ENCODE measurements at regions not wholly inside any gene's neighbourhood (a gene's known extent, or its start where the extent isn't known, plus 50 kb on each side); places are given as distances from the start of the nearest gene placed in this dataset.

- no peaks in the 10 kb centered on the region for H3K36me3 ChIP-seq (ENCODE audit: insufficient read depth)
- H3K4me3 ChIP-seq (IDR thresholded peaks at IDR 0.05; ENCODE audit: insufficient read depth, low read depth, low read length): no peak overlapping the region
- no peaks in the 10 kb centered on the region for H3K79me2 ChIP-seq (ENCODE audit: insufficient read depth, low read depth)
- H2AFZ ChIP-seq (ENCODE audit: low read depth): no peak overlapping the region
- H3K9ac ChIP-seq: no peak overlapping the region
- no peaks in the 10 kb centered on the region for H4K20me1 ChIP-seq (ENCODE audit: insufficient read depth)
- no peak overlapping the region for H3K4me2 ChIP-seq
- no peak for TF ChIP-seq CTCF (conservative IDR thresholded peaks at IDR 0.05; ENCODE audit: low read depth, low read length)
- H3K27me3 ChIP-seq (ENCODE audit: insufficient read depth, low read depth): no peaks in the 10 kb centered on the region
- peaks cover 28% of the 10 kb centered on the region for H3K4me1 ChIP-seq (ENCODE audit: low read depth, poor library complexity, severe bottlenecking)
- H3K27ac ChIP-seq: no peak overlapping the region
Observed at GRCh38 chr16:11462036-11462435, 116.8 kb downstream of the RMI2 start.

GRCh38 chr16:11462861-11463260 lies 117.6 kb downstream of the RMI2 start:
- Histone ChIP-seq H3K27ac (no peak overlapping the region), H2AFZ (ENCODE audit: low read depth) (no peak overlapping the region), H3K27me3 (ENCODE audit: insufficient read depth, low read depth) (no peaks in the 10 kb centered on the region), H3K9ac (no peak overlapping the region), H3K4me3 (IDR thresholded peaks at IDR 0.05; ENCODE audit: insufficient read depth, low read depth, low read length) (no peak overlapping the region), H3K36me3 (ENCODE audit: insufficient read depth) (no peaks in the 10 kb centered on the region), H3K4me1 (ENCODE audit: low read depth, poor library complexity, severe bottlenecking) (peaks cover 22% of the 10 kb centered on the region), H4K20me1 (ENCODE audit: insufficient read depth) (no peaks in the 10 kb centered on the region), H3K79me2 (ENCODE audit: insufficient read depth, low read depth) (no peaks in the 10 kb centered on the region), H3K4me2 (no peak overlapping the region)
- no peak for TF ChIP-seq CTCF (conservative IDR thresholded peaks at IDR 0.05; ENCODE audit: low read depth, low read length)

- no peak overlapping the region for H3K4me2 ChIP-seq
- H3K79me2 ChIP-seq (ENCODE audit: insufficient read depth, low read depth): no peaks in the 10 kb centered on the region
- no peak overlapping the region for H3K4me3 ChIP-seq (IDR thresholded peaks at IDR 0.05; ENCODE audit: insufficient read depth, low read depth, low read length)
- no peaks in the 10 kb centered on the region for H3K36me3 ChIP-seq (ENCODE audit: insufficient read depth)
- TF ChIP-seq CTCF (conservative IDR thresholded peaks at IDR 0.05; ENCODE audit: low read depth, low read length): no peak
- H3K27me3 ChIP-seq (ENCODE audit: insufficient read depth, low read depth): no peaks in the 10 kb centered on the region
- H4K20me1 ChIP-seq (ENCODE audit: insufficient read depth): no peaks in the 10 kb centered on the region
- H3K4me1 ChIP-seq (ENCODE audit: low read depth, poor library complexity, severe bottlenecking): peaks cover 8% of the 10 kb centered on the region
- H3K27ac ChIP-seq: no peak overlapping the region
- no peak overlapping the region for H3K9ac ChIP-seq
- no peak overlapping the region for H2AFZ ChIP-seq (ENCODE audit: low read depth)
Observed at GRCh38 chr16:11464241-11464640, 119.0 kb downstream of the RMI2 start.

- Histone ChIP-seq H3K79me2 (ENCODE audit: insufficient read depth, low read depth) (no peaks in the 10 kb centered on the region), H2AFZ (ENCODE audit: low read depth) (no peak overlapping the region), H3K9ac (no peak overlapping the region), H3K4me3 (IDR thresholded peaks at IDR 0.05; ENCODE audit: insufficient read depth, low read depth, low read length) (no peak overlapping the region), H4K20me1 (ENCODE audit: insufficient read depth) (no peaks in the 10 kb centered on the region), H3K27ac (no peak overlapping the region), H3K4me2 (no peak overlapping the region), H3K27me3 (ENCODE audit: insufficient read depth, low read depth) (no peaks in the 10 kb centered on the region), H3K4me1 (ENCODE audit: low read depth, poor library complexity, severe bottlenecking) (no peaks in the 10 kb centered on the region), H3K36me3 (ENCODE audit: insufficient read depth) (no peaks in the 10 kb centered on the region)
- no peak for TF ChIP-seq CTCF (conservative IDR thresholded peaks at IDR 0.05; ENCODE audit: low read depth, low read length)
Observed at GRCh38 chr16:11465675-11466074, 120.4 kb downstream of the RMI2 start.
